ENCODE measurements at regions not wholly inside any gene's neighbourhood (a gene's known extent, or its start where the extent isn't known, plus 50 kb on each side); places are given as distances from the start of the nearest gene placed in this dataset.

- H3K9me3 ChIP-seq: peaks cover 0 to 12% (median 9%) of the 10 kb centered on the region in 4 donors
- peaks cover 0 to 13% (median 0%) of the 10 kb centered on the region in 4 donors for H3K27me3 ChIP-seq
- H3K36me3 ChIP-seq: no peaks in the 10 kb centered on the region
- no peak overlapping the region for H3K27ac ChIP-seq (replicated peaks in 1 of 4)
- WGBS: 79% methylated on average over 14 of the region's 27 CpGs
- H3K4me3 ChIP-seq: no peak overlapping the region
- no peak for DNase-seq (ENCODE audit: extremely low spot score)
- TF ChIP-seq CTCF (IDR thresholded peaks at IDR 0.05) (no peak), POLR2AphosphoS5 (IDR thresholded peaks at IDR 0.05) (no peak), POLR2A (IDR thresholded peaks at IDR 0.05; ENCODE audit: low read depth) (no peak), EP300 (IDR thresholded peaks at IDR 0.05) (no peak)
- no peaks in the 10 kb centered on the region for H3K4me1 ChIP-seq
- intact Hi-C loops (cut with DNase I): no loop called here
Measured at GRCh38 chr14:101506926-101507835, 54.1 kb upstream of the DIO3 start.

GRCh38 chr14:101507836-101508150 lies 53.5 kb upstream of the DIO3 start:
- no peak for TF ChIP-seq POLR2AphosphoS5 (IDR thresholded peaks at IDR 0.05)
- no peak for TF ChIP-seq POLR2A (IDR thresholded peaks at IDR 0.05; ENCODE audit: low read depth)
- no peak for TF ChIP-seq CTCF (IDR thresholded peaks at IDR 0.05)
- TF ChIP-seq EP300 (IDR thresholded peaks at IDR 0.05): no peak
- Histone ChIP-seq H3K9me3 (peaks cover 0 to 12% (median 9%) of the 10 kb centered on the region in 4 donors), H3K4me1 (no peaks in the 10 kb centered on the region), H3K36me3 (no peaks in the 10 kb centered on the region), H3K27ac (replicated peaks in 1 of 4) (no peak overlapping the region), H3K27me3 (peaks cover 0 to 8% (median 0%) of the 10 kb centered on the region in 4 donors), H3K4me3 (no peak overlapping the region)
- no peak for DNase-seq (ENCODE audit: extremely low spot score)
- intact Hi-C loops (cut with DNase I): no loop called here
- WGBS: 91% methylated on average over 4 of the region's 4 CpGs

GRCh38 chr14:101508196-101508947 lies 52.9 kb upstream of the DIO3 start:
- Histone ChIP-seq H3K36me3 (no peaks in the 10 kb centered on the region), H3K27ac (replicated peaks in 1 of 4) (no peak overlapping the region), H3K4me1 (no peaks in the 10 kb centered on the region), H3K4me3 (no peak overlapping the region), H3K9me3 (peaks cover 0 to 8% (median 5%) of the 10 kb centered on the region in 4 donors), H3K27me3 (peaks cover 0 to 3% (median 0%) of the 10 kb centered on the region in 4 donors)
- TF ChIP-seq EP300 (IDR thresholded peaks at IDR 0.05): no peak
- no peak for TF ChIP-seq POLR2AphosphoS5 (IDR thresholded peaks at IDR 0.05)
- no peak for TF ChIP-seq POLR2A (IDR thresholded peaks at IDR 0.05; ENCODE audit: low read depth)
- TF ChIP-seq CTCF (IDR thresholded peaks at IDR 0.05): no peak
- 95% methylated on average over 9 of the region's 12 CpGs for WGBS
- no peak for DNase-seq (ENCODE audit: extremely low spot score)
- intact Hi-C loops (cut with DNase I): no loop called here

GRCh38 chr14:101508948-101509729 lies 52.2 kb upstream of the DIO3 start:
- no peaks in the 10 kb centered on the region for H3K4me1 ChIP-seq
- no peak for DNase-seq (ENCODE audit: extremely low spot score)
- intact Hi-C loops (cut with DNase I): no loop called here

More at GRCh38 chr14:101508948-101509729, 52.2 kb upstream of the DIO3 start:
- Histone ChIP-seq H3K36me3 (no peaks in the 10 kb centered on the region), H3K27me3 (no peaks in the 10 kb centered on the region), H3K4me3 (no peak overlapping the region), H3K9me3 (peaks cover 0 to under 1% (median 0%) of the 10 kb centered on the region in 4 donors), H3K27ac (replicated peaks in 1 of 4) (no peak overlapping the region)
- WGBS: 90% methylated on average over 12 of the region's 18 CpGs
- TF ChIP-seq POLR2AphosphoS5 (IDR thresholded peaks at IDR 0.05): no peak
- TF ChIP-seq CTCF (IDR thresholded peaks at IDR 0.05): no peak
